ENCODE measurements at regions not wholly inside any gene's neighbourhood (a gene's known extent, or its start where the extent isn't known, plus 50 kb on each side); places are given as distances from the start of the nearest gene placed in this dataset.

GRCh38 chr2:152974146-152974545 is 255.7 kb downstream of the ARL6IP6 start:
- peaks cover 0 to 30% (median 19%) of the 10 kb centered on the region in 8 donors for H3K9me3 ChIP-seq
- TF ChIP-seq POLR2AphosphoS5 (IDR thresholded peaks at IDR 0.05) (no peak), POLR2A (IDR thresholded peaks at IDR 0.05) (no peak), CTCF (IDR thresholded peaks at IDR 0.05 in 8 of 11, conservative IDR thresholded peaks at IDR 0.05 in 3 of 11) (no peak)
- H3K27ac ChIP-seq, result no peak overlapping the region
- H3K4me1 ChIP-seq, result no peaks in the 10 kb centered on the region
- H3K4me3 ChIP-seq, result no peak overlapping the region
- H3K36me3 ChIP-seq, result no peaks in the 10 kb centered on the region
- intact Hi-C loops (cut with DNase I; ENCODE audit: low total_unique reads), result no loop called here
- no peak for DNase-seq
- WGBS, 5 donors, result 0 to 75% (median 0%) methylated on average over 1 of the region's 1 CpG
- no peaks in the 10 kb centered on the region for H3K27me3 ChIP-seq (replicated peaks in 1 of 7)

- intact Hi-C loops (cut with DNase I; ENCODE audit: low total_unique reads), result no loop called here
- H3K4me3 ChIP-seq, result no peak overlapping the region
- H3K4me1 ChIP-seq, result no peaks in the 10 kb centered on the region
- H3K36me3 ChIP-seq, result no peaks in the 10 kb centered on the region
- no peak overlapping the region for H3K27ac ChIP-seq
- DNase-seq, result no peak
- WGBS, 5 donors, result 72 to 92% (median 84%) methylated on average over 1 of the region's 1 CpG
- H3K27me3 ChIP-seq (replicated peaks in 1 of 7), result no peaks in the 10 kb centered on the region
- no peak for TF ChIP-seq CTCF (IDR thresholded peaks at IDR 0.05 in 8 of 11, conservative IDR thresholded peaks at IDR 0.05 in 3 of 11)
- TF ChIP-seq POLR2AphosphoS5 (IDR thresholded peaks at IDR 0.05), result no peak
- TF ChIP-seq POLR2A (IDR thresholded peaks at IDR 0.05), result no peak
- H3K9me3 ChIP-seq, result peaks cover 0 to 38% (median 21%) of the 10 kb centered on the region in 8 donors
These were observed 253.3 kb downstream of the ARL6IP6 start for GRCh38 chr2:152971685-152972084.

GRCh38 chr2:152962446-152962845 is 244.0 kb downstream of the ARL6IP6 start:
- Histone ChIP-seq H3K4me1 (no peaks in the 10 kb centered on the region), H3K4me3 (no peak overlapping the region), H3K36me3 (no peaks in the 10 kb centered on the region), H3K27ac (no peak overlapping the region), H3K9me3 (no peaks in the 10 kb centered on the region), H3K27me3 (replicated peaks in 1 of 7) (no peaks in the 10 kb centered on the region)
- TF ChIP-seq CTCF (IDR thresholded peaks at IDR 0.05 in 8 of 11, conservative IDR thresholded peaks at IDR 0.05 in 3 of 11), result no peak
- intact Hi-C loops (cut with DNase I; ENCODE audit: low total_unique reads), result no loop called here
- WGBS, 5 donors, result 61 to 82% (median 72%) methylated on average over 2 of the region's 2 CpGs
- no peak for DNase-seq

GRCh38 chr2:152961351-152961750 is 242.9 kb downstream of the ARL6IP6 start:
- intact Hi-C loops (cut with DNase I; ENCODE audit: low total_unique reads), result no loop called here
- H3K9me3 ChIP-seq, result no peaks in the 10 kb centered on the region
- WGBS, 5 donors, result 59 to 75% (median 68%) methylated on average over 4 of the region's 4 CpGs
- H3K36me3 ChIP-seq, result no peaks in the 10 kb centered on the region
- no peak overlapping the region for H3K4me3 ChIP-seq
- H3K27me3 ChIP-seq (replicated peaks in 1 of 7), result no peaks in the 10 kb centered on the region
- no peaks in the 10 kb centered on the region for H3K4me1 ChIP-seq
- no peak for DNase-seq
- TF ChIP-seq POLR2AphosphoS5 (IDR thresholded peaks at IDR 0.05) (no peak), POLR2A (IDR thresholded peaks at IDR 0.05) (no peak), CTCF (IDR thresholded peaks at IDR 0.05 in 8 of 11, conservative IDR thresholded peaks at IDR 0.05 in 3 of 11) (no peak)
- no peak overlapping the region for H3K27ac ChIP-seq

Data from spleen (tissue), 11 donors.